Suprapubic skin (tissue), 3 donors: ENCODE measurements at regions not wholly inside any gene's neighbourhood (a gene's known extent, or its start where the extent isn't known, plus 50 kb on each side); places are given as distances from the start of the nearest gene placed in this dataset.

Experiments
- CTCF ChIP-seq, 2 donors: fragments of 200-600 bp in 1 of 2; fragments of 450-650 bp in 1 of 2; sonication (generic) in 1 of 2; IDR thresholded peaks; one replicate each; pipeline ENCODE4 v1.5.1; 2016 to 2019; ENCODE audit warnings: antibody characterized with exemption in 2 of 2, mild to moderate bottlenecking in 1 of 2, moderate library complexity in 1 of 2
- POLR2A ChIP-seq, 2 donors: fragments of 450-650 bp; IDR thresholded peaks; one replicate each; pipeline ENCODE4 v1.6.1; 2017; ENCODE audit warnings: antibody characterized with exemption in 2 of 2, mild to moderate bottlenecking in 2 of 2, moderate library complexity in 2 of 2

DNA sequence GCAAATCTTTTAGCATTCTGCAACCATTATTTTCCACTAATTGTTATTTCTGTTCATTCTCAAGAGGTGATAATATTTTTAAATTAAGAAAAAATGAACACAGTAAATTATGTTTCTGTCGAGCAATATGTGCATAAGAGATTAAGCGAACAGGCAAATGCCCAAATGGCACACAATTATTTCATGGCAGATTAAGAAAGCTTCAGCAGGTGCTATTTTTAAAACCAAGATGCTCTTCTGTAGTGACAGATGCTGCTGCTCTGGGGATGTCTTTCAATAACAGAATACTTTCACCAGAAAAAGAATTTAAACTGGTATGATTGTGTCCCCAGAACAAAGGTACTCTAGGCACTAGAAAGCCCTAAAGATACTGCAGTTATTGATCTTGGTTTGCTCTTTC lies 412.7 kb upstream of the SORCS1 start:
- TF ChIP-seq CTCF (IDR thresholded peaks at IDR 0.05) (no peak), POLR2A (IDR thresholded peaks at IDR 0.05) (no peak)
